ENCODE measurements at regions not wholly inside any gene's neighbourhood (a gene's known extent, or its start where the extent isn't known, plus 50 kb on each side); places are given as distances from the start of the nearest gene placed in this dataset.

DNA sequence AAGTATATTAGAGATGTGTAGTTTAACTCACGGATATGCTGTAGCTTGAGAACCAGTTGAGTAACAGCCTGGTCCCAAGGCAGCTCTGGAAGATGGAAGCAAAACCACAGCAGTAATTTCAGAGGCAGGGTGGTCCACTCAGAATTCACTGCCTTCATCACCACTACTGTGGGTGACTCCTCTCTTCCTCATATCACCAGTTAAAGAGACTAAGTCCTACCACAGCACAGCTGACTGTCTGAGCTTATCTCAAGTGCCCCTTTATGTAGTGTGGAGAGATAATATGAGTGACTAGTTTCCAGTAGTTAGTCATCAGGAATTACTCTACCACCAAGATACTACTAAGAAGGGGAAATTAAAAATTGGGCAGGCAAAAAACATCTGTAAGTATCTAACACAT is 1571.2 kb upstream of the C9orf72 start:
- no peaks in the 10 kb centered on the region for H3K79me2 ChIP-seq (ENCODE audit: insufficient read depth, low read length)

More for the DNA sequence above, 1571.2 kb upstream of the C9orf72 start:
- TF ChIP-seq CTCF (conservative IDR thresholded peaks at IDR 0.05): no peak
- Histone ChIP-seq H3K27me3 (ENCODE audit: insufficient read depth, low read length) (no peaks in the 10 kb centered on the region), H3K9ac (ENCODE audit: extremely low read depth, insufficient read length, low read length) (no peak overlapping the region), H2BK20ac (ENCODE audit: low read depth, low read length, poor library complexity, severe bottlenecking) (no peak overlapping the region), H3K27ac (ENCODE audit: insufficient read length, low read depth, low read length) (no peak overlapping the region), H4K20me1 (ENCODE audit: control insufficient read depth, insufficient read depth, insufficient read length) (no peaks in the 10 kb centered on the region), H2AK5ac (ENCODE audit: insufficient read length, low read length) (no peak overlapping the region), H3T11ph (ENCODE audit: low read length) (no peak overlapping the region), H3K4me1 (ENCODE audit: insufficient read depth, low read length) (no peaks in the 10 kb centered on the region), H3K18ac (ENCODE audit: insufficient read length, low read depth, low read length) (no peak overlapping the region), H3K56ac (ENCODE audit: insufficient read length, low read depth, low read length) (no peak overlapping the region), H3K9me3 (ENCODE audit: control insufficient read depth, low read depth, low read length) (no peaks in the 10 kb centered on the region), H3K23ac (ENCODE audit: insufficient read length, low read depth, low read length) (no peak overlapping the region), H3K4me2 (ENCODE audit: insufficient read depth, insufficient read length, low read length) (no peak overlapping the region), H4K91ac (ENCODE audit: insufficient read length, low read depth, low read length) (no peak overlapping the region), H4K8ac (replicated peaks; ENCODE audit: insufficient read length, low read depth, low read length) (no peak overlapping the region), H3K79me1 (ENCODE audit: insufficient read depth, low read depth, low read length, poor library complexity, severe bottlenecking) (no peaks in the 10 kb centered on the region), H2BK12ac (ENCODE audit: insufficient read length, low read depth, low read length) (no peak overlapping the region), H2BK120ac (ENCODE audit: low read depth, low read length, poor library complexity, severe bottlenecking) (no peak overlapping the region), H3K14ac (ENCODE audit: insufficient read depth, low read length) (no peak overlapping the region), H3K4ac (ENCODE audit: low read depth, low read length) (no peak overlapping the region), H3K23me2 (ENCODE audit: insufficient read length, low read depth, low read length, poor library complexity, severe bottlenecking) (no peaks in the 10 kb centered on the region), H2BK5ac (ENCODE audit: insufficient read length, low read length) (no peak overlapping the region), H4K5ac (ENCODE audit: insufficient read length, low read depth, low read length) (no peak overlapping the region), H2AFZ (ENCODE audit: low read length) (no peak overlapping the region), H2BK15ac (ENCODE audit: low read depth, low read length) (no peak overlapping the region)
- Mint-ChIP-seq H3K27me3 (ENCODE audit: low read depth) (no peaks in the 10 kb centered on the region), H3K9me3 (peaks cover 0 to 15% of the 10 kb centered on the region in 2 experiments; a peak in 4 of 5 replicates), H3K4me3 (no peak overlapping the region), H3K4me1 (no peaks in the 10 kb centered on the region), H3K36me3 (ENCODE audit: insufficient read depth in 1 of 3, low read depth in 3 of 3) (peaks cover 0 to 12% (median 3%) of the 10 kb centered on the region in 3 experiments; a peak in 5 of 7 replicates), H3K27ac (no peak overlapping the region)
- no peak for DNase-seq
- WGBS (ENCODE audit: extremely low coverage, insufficient read length, low lambda C conversion rate): no CpG with 5 or more reads among the region's 1 CpG

Data from H9 (cell line).